B cell (primary cell): ENCODE measurements at regions not wholly inside any gene's neighbourhood (a gene's known extent, or its start where the extent isn't known, plus 50 kb on each side); places are given as distances from the start of the nearest gene placed in this dataset.

Experiments
- ATAC-seq: fragments of 200-7000 bp; cut with Tn5 transposase; one replicate; pipeline ENCODE4 v1.10.0; 2021; ENCODE audit warnings: low read depth, mild to moderate bottlenecking, moderate number of reproducible peaks, moderate library complexity
- CTCF ChIA-PET: fragments of 350-600 bp; sonication (Branson Sonifier 250); formaldehyde crosslinking; loops from one replicate; lab custom pipeline; 2021; ENCODE audit warnings: antibody characterized with exemption, inconsistent platforms; lab: Charles Lee
- POLR2A ChIA-PET: fragments of 350-600 bp; sonication (Branson Sonifier 250); formaldehyde crosslinking; loops from one replicate; lab custom pipeline; 2021; ENCODE audit warnings: antibody characterized with exemption; lab: Charles Lee
- DNase-seq: peaks from one replicate; pipeline ENCODE4 v3.0.0; 2013
- H2AFZ ChIP-seq: 2 replicates; pipeline ENCODE4 v1.6.1; 2012; ENCODE audit warnings: mild to moderate bottlenecking, low read depth, low read length; ENCODE audit not compliant: insufficient read depth, poor library complexity, severe bottlenecking
- H3K27ac ChIP-seq, 2 donors: 1 replicate in 1 of 2; 2 replicates in 1 of 2; pipeline ENCODE4 v1.5.1; 2012 to 2013; ENCODE audit warnings: low read length in 2 of 2, mild to moderate bottlenecking in 2 of 2, moderate library complexity in 1 of 2
- H3K27me3 ChIP-seq, 4 experiments: fragments of 200-600 bp in 1 of 4; sonication (generic) in 1 of 4; replicated peaks in 1 of 4; 1 replicate in 2 of 4; 2 replicates in 2 of 4; pipeline versions ENCODE4 v1.6.1 to v1.7.0; 2013 to 2016; ENCODE audit warnings: low read length in 3 of 4, mild to moderate bottlenecking in 2 of 4, mixed read lengths in 1 of 4, moderate library complexity in 1 of 4; ENCODE audit not compliant: insufficient read depth in 4 of 4, control insufficient read depth in 3 of 4; ENCODE audit errors: control extremely low read depth in 1 of 4
- H3K36me3 ChIP-seq, 2 experiments: replicated peaks in 1 of 2; 1 replicate in 1 of 2; 2 replicates in 1 of 2; pipeline versions ENCODE4 v1.6.1 to v1.7.1; 2013; ENCODE audit warnings: low read length in 1 of 2; ENCODE audit not compliant: insufficient read depth in 2 of 2, control insufficient read depth in 1 of 2; ENCODE audit errors: control extremely low read depth in 1 of 2, extremely low read depth in 1 of 2
- H3K4me1 ChIP-seq, 2 donors: fragments of 200-600 bp in 1 of 2; sonication (generic) in 1 of 2; 1 replicate in 1 of 2; 2 replicates in 1 of 2; pipeline versions ENCODE4 v1.5.1 to v1.6.1; 2013 to 2017; ENCODE audit warnings: low read length in 2 of 2; ENCODE audit not compliant: control insufficient read depth in 2 of 2, insufficient read depth in 2 of 2
- H3K4me2 ChIP-seq: replicated peaks from 2 replicates; pipeline ENCODE3; 2012; ENCODE audit warnings: mild to moderate bottlenecking, low read depth, low read length; ENCODE audit not compliant: poor library complexity, severe bottlenecking
- H3K4me3 ChIP-seq, 5 experiments: fragments of 200-600 bp in 1 of 5; sonication (generic) in 1 of 5; 1 replicate in 3 of 5; 2 replicates in 2 of 5; pipeline versions ENCODE4 v1.5.1 to v1.7.0; 2011 to 2016; ENCODE audit warnings: low read length in 4 of 5, mild to moderate bottlenecking in 4 of 5, low read depth in 2 of 5, control low read depth in 1 of 5, moderate library complexity in 1 of 5; ENCODE audit not compliant: insufficient read depth in 1 of 5; ENCODE audit errors: control extremely low read depth in 1 of 5, extremely low read depth in 1 of 5
- H3K79me2 ChIP-seq: fragments of 200-600 bp; sonication (generic); one replicate; pipeline ENCODE4 v1.6.0; 2016; ENCODE audit warnings: low read length; ENCODE audit not compliant: control insufficient read depth, insufficient read depth
- H3K9ac ChIP-seq: fragments of 200-600 bp; sonication (generic); 2 replicates; pipeline ENCODE4 v1.6.1; 2017; ENCODE audit warnings: mild to moderate bottlenecking, low read length, moderate library complexity
- H3K9me3 ChIP-seq, 3 donors: one replicate each; pipeline versions ENCODE4 v1.6.1 to v1.7.1; 2013; ENCODE audit warnings: low read length in 2 of 3; ENCODE audit not compliant: control insufficient read depth in 2 of 3, insufficient read depth in 1 of 3; ENCODE audit errors: control extremely low read depth in 1 of 3
- H4K20me1 ChIP-seq: 2 replicates; pipeline ENCODE4 v1.6.0; 2012; ENCODE audit warnings: mild to moderate bottlenecking, low read length; ENCODE audit not compliant: insufficient read depth, control insufficient read depth, poor library complexity, severe bottlenecking
- H3K27ac Mint-ChIP-seq: one replicate; pipeline ENCODE4 v1.8.0; 2021; ENCODE audit warnings: mixed read lengths
- H3K27me3 Mint-ChIP-seq: one replicate; pipeline ENCODE4 v1.8.0; 2021; ENCODE audit warnings: mixed read lengths
- H3K4me1 Mint-ChIP-seq: one replicate; pipeline ENCODE4 v1.8.0; 2021; ENCODE audit warnings: mixed read lengths
- H3K4me3 Mint-ChIP-seq: one replicate; pipeline ENCODE4 v1.8.0; 2021; ENCODE audit warnings: mixed read lengths
- H3K9me3 Mint-ChIP-seq: one replicate; pipeline ENCODE4 v1.8.0; 2022; ENCODE audit warnings: mixed read lengths; ENCODE audit not compliant: insufficient read depth
- EZH2 ChIP-seq: IDR thresholded peaks from 2 replicates; pipeline ENCODE4 v1.6.1; 2012; ENCODE audit warnings: borderline replicate concordance, low read depth, mild to moderate bottlenecking, moderate library complexity, low read length; ENCODE audit not compliant: insufficient read depth, poor library complexity, severe bottlenecking
- WGBS: methylation state at CpG from one replicate; pipeline ENCODE4 v1.1.5; 2013; ENCODE audit warnings: missing lambda C conversion rate; ENCODE audit not compliant: insufficient coverage; 5-methylcytosine and 5-hydroxymethylcytosine counted together
- intact Hi-C: fragments of 100-400 bp; cut with micrococcal nuclease; formaldehyde crosslinking; loops from one replicate; pipeline ENCODE4 v1.10.0; 2022
- TF ChIP-seq, protein P1 (sequence below): fragments of 200-600 bp; IDR thresholded peaks from one replicate; pipeline ENCODE4 v1.8.0; 2022; ENCODE audit warnings: antibody characterized with exemption, mild to moderate bottlenecking

DNA sequence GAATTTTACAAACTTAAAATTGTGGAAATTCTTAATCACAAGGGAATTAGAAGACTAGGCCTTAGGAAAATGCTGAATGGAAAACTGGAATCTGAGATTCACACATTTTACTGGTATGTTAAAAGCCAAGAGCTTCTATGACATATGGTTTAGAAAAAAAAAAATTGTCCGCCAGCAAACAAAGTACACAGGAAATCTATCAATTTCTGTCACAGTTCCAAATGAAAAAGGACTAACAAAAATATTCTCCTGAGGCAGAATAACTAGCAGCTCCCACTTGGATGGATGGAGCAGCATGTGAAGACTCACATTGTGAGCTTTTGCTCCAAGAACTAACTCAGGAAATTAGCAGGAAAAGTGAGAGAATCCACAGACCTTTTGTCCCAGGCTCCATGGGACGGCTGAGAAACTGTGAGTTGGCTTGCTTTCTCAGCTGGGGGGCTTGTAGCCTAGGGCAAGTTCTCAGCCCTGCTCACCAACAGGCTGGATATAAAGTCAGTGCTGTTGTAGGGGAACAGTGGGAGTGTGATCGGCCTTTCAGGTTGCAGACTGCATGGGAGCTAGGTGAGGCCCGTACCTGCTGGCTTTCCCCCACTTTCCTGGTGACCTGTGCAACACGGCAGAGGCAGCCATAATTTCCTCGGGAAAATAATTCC is 731.1 kb upstream of the SGO1 start:
- Histone ChIP-seq H3K4me3 (no peak overlapping the region), H3K9me3 (peaks cover 0 to 10% (median 0%) of the 10 kb centered on the region in 3 donors), H3K4me1 (no peaks in the 10 kb centered on the region), H3K9ac (no peak overlapping the region), H3K4me2 (no peak overlapping the region), H3K79me2 (no peaks in the 10 kb centered on the region), H3K36me3 (no peaks in the 10 kb centered on the region), H2AFZ (no peak overlapping the region), H3K27me3 (no peaks in the 10 kb centered on the region), H3K27ac (no peak overlapping the region), H4K20me1 (no peaks in the 10 kb centered on the region)
- intact Hi-C loops = no loop called here
- no peak overlapping the region for H3K27ac Mint-ChIP-seq
- POLR2A ChIA-PET = no interaction called here
- TF ChIP-seq, protein P1, sequence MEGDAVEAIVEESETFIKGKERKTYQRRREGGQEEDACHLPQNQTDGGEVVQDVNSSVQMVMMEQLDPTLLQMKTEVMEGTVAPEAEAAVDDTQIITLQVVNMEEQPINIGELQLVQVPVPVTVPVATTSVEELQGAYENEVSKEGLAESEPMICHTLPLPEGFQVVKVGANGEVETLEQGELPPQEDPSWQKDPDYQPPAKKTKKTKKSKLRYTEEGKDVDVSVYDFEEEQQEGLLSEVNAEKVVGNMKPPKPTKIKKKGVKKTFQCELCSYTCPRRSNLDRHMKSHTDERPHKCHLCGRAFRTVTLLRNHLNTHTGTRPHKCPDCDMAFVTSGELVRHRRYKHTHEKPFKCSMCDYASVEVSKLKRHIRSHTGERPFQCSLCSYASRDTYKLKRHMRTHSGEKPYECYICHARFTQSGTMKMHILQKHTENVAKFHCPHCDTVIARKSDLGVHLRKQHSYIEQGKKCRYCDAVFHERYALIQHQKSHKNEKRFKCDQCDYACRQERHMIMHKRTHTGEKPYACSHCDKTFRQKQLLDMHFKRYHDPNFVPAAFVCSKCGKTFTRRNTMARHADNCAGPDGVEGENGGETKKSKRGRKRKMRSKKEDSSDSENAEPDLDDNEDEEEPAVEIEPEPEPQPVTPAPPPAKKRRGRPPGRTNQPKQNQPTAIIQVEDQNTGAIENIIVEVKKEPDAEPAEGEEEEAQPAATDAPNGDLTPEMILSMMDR = no peak
- TF ChIP-seq EZH2 = no peak
- CTCF ChIA-PET = no interaction called here
- no peaks in the 10 kb centered on the region for H3K27me3 Mint-ChIP-seq
- peaks cover 11% of the 10 kb centered on the region for H3K9me3 Mint-ChIP-seq
- no peak for DNase-seq
- 79% methylated on average over 5 of the region's 6 CpGs for WGBS
- H3K4me3 Mint-ChIP-seq = no peak overlapping the region
- H3K4me1 Mint-ChIP-seq = no peaks in the 10 kb centered on the region
- ATAC-seq = no peak

DNA sequence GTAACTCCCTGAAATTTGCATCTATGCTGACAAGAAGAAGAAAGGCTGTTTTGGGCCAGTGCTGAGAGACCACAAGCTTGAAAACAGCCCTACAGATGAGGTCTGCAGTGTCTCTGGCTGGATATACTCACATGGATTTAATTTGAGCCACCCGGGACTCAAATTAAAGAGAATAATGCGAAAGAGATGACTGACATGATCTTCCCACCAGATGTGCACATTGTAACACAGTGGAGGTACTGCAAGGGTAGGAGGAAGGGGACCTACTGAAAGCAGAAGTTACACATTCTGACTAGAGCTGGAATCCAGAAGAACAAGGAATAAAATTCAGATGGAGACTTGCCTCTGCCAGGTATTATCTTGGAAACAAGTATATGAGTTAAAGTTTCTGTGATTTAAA is 728.3 kb upstream of the SGO1 start:
- Histone ChIP-seq H3K27ac (no peak overlapping the region), H3K9me3 (peaks cover 0 to 6% (median 0%) of the 10 kb centered on the region in 3 donors), H3K9ac (no peak overlapping the region), H2AFZ (no peak overlapping the region), H3K27me3 (no peaks in the 10 kb centered on the region), H3K4me2 (no peak overlapping the region), H4K20me1 (no peaks in the 10 kb centered on the region), H3K4me3 (no peak overlapping the region), H3K79me2 (no peaks in the 10 kb centered on the region), H3K36me3 (no peaks in the 10 kb centered on the region), H3K4me1 (no peaks in the 10 kb centered on the region)
- ChIA-PET POLR2A (no interaction called here), CTCF (no interaction called here)
- DNase-seq = no peak
- intact Hi-C loops = no loop called here
- H3K4me3 Mint-ChIP-seq = no peak overlapping the region
- ATAC-seq = no peak
- 80% methylated on average over 1 of the region's 2 CpGs for WGBS
- no peak for TF ChIP-seq EZH2
- TF ChIP-seq, protein P1 = no peak
- H3K27me3 Mint-ChIP-seq = no peaks in the 10 kb centered on the region
- no peak overlapping the region for H3K27ac Mint-ChIP-seq
- H3K4me1 Mint-ChIP-seq = no peaks in the 10 kb centered on the region
- H3K9me3 Mint-ChIP-seq = peaks cover 6% of the 10 kb centered on the region
